GM21390 (cell line): ENCODE measurements at regions not wholly inside any gene's neighbourhood (a gene's known extent, or its start where the extent isn't known, plus 50 kb on each side); places are given as distances from the start of the nearest gene placed in this dataset.
"Not testable (repeated sequence)": the region's sequence is repeated elsewhere in the genome, so short reads cannot be mapped to it uniquely, and the experiment has no call there.

Source experiments
- ATAC-seq: cut with Tn5 transposase; IDR thresholded peaks from one replicate; pipeline ENCODE4 v1.9.1; 2021; ENCODE audit not compliant: unreplicated experiment

GRCh38 chr4:104330125-104330905, 164.4 kb downstream of the CXXC4 start:
- ATAC-seq: no peak

- ATAC-seq: not testable (repeated sequence)
Measured at GRCh38 chr4:104326991-104327694, 167.6 kb downstream of the CXXC4 start.

DNA sequence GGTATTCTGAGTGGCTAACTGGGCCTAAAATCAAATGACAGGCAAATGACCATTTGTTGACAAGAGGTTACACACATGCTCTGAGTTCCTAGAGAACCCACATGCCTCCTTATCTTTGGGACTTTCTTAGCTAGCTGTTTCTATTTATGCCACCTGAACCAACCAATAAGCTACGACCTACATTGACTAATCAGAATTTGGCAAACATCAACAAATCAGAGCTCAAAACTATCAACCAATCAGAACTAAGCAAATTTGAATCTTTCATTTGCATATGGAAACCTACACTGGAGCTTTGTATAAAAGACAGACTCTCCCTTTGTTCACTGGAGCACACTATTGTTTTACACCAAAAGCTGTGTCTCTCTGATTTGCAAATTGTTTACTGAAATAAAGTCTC, 192.0 kb downstream of the CXXC4 start:
- ATAC-seq: no peak

GRCh38 chr4:104294811-104295210, 199.9 kb downstream of the CXXC4 start:
- ATAC-seq: no peak

DNA sequence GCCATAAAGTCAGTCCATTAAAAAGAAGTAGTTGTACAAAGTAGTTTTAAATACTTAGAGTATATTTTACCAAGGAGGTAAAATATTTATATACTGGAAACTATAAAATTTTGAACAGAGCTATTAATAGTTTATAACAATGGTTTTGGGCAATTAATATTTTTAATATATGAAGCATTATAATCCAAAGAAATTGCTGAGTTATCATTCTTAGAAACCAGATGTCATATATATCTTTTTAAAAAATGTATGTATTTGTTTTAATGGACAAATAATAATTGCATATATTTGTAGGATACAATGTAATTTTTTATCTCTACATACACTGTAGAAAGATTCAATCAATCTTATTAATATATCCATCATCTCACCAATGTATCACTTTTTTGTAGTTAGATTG, 207.8 kb downstream of the CXXC4 start:
- no peak for ATAC-seq

DNA sequence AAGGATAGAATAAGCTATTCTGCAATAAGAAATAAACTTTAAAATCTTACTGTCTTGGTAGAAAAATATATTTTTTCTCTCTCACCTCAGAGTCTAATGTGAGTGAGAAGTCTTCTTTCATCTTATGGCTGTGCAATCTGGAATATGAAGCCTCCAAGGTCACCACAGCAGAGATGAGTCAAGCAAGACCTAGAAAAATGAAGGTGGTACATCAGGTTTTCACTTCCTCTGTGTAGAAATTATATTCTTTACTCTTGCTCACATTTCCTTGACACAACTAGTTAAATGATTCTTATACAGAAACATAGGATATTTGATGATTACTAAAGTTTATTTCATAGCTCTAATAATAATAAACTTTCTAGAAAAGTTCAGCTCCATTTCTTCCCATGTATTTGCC, 211.4 kb downstream of the CXXC4 start:
- ATAC-seq: no peak

DNA sequence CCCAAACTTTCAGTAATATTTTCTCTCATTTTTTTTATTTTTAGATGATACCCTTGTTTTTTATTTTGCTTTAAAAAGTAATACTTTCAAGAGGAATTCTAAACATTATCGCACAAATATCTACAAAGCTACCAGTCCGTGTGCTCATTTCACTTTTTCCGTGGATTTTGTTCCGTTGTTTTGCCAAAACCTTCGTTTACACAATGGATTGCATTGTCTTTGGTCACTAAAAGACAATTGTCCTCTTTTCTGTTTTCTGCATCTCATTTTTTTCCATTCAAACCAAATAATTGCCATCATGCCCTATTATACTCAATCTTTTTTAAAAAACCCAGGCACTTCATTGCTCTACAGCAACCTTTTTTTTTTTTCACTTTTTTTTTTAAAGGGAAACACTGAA, 214.9 kb downstream of the CXXC4 start:
- ATAC-seq: no peak

DNA sequence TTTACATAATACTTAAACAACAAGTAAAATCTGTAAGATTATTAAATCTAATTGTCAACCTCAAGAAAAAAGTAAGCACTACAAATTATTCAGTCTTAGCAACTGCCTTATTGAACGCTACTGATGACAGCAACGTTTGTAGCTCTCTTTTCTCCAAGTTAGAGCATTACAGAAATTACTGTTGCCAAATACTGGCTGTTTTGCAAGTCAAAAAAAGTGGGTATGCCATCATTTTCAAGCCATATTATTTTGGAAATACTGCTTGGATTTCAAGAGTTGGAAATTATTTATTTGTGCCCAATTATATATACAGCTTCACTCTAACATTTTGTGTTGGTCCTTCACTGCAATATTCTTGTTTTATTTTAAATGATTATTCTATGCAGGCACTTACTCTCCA, 221.7 kb downstream of the CXXC4 start:
- no peak for ATAC-seq

GRCh38 chr4:104269603-104270002, 225.1 kb downstream of the CXXC4 start:
- ATAC-seq: not testable (repeated sequence)

- ATAC-seq: no peak
Measured at GRCh38 chr4:104263100-104263499, 231.6 kb downstream of the CXXC4 start.

- ATAC-seq: no peak
Measured at GRCh38 chr4:104262678-104263077, 232.0 kb downstream of the CXXC4 start.

GRCh38 chr4:104248726-104249125, 246.0 kb downstream of the CXXC4 start:
- ATAC-seq: no peak

DNA sequence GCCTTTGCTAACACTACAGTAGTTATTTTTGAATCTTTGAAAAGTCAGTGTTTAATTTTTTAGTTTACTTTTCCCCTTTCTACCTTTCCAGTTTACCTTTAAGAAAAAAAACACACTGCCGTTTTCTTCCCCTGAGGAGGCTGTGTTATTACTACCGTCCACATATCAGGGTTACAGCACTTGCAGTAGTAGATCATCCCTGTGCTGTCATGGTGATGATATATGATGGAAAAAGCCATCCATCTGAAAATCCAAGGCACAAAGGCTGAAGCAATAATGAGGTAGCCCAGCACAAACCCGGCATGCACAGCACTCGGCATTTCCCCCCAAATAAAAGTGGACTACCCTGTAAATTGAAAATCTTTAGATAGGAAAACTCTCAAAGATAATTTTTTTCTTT, 258.7 kb downstream of the CXXC4 start:
- no peak for ATAC-seq

DNA sequence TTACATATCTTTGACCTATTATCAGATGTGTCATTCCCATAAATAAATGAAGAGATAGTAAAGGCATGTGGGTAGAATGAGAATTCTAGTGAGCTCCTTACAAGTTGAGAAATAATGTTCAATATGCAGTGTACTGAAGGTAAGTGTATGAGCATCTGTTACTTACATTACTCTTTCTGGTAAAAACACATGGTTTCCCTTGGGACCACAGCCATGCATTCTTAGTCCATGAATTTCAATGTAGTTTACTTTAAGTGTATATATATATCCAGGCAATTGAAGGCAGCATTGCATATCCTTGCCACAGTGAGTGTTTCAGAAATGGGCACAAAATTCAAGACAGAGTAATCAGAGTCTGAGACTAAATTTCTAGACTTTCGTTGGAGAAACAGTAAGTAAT, 277.2 kb downstream of the CXXC4 start:
- no peak for ATAC-seq

- ATAC-seq: no peak
Measured at GRCh38 chr4:104211657-104212056, 283.0 kb downstream of the CXXC4 start.

GRCh38 chr4:104210420-104210819, 284.3 kb downstream of the CXXC4 start:
- ATAC-seq: no peak

GRCh38 chr4:104206784-104207183, 287.9 kb downstream of the CXXC4 start:
- ATAC-seq: no peak

DNA sequence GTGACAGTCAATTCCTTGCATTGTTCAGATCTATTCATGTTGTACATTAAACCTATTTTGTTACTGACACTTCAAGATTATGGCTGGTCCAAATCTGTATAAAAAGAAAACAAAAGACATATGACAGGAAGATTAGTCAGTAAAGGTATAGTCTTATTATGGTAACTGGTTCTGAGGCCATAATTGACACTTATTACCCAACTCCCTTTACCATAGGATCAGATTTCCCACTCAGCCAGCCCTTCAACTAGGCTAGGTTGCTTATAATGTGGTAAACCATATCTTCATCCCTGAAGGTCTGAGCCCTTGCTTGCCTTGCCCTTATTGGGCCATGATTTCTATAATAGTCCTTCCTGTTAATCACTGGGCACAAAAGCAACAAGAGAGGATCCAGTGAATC, 289.6 kb downstream of the CXXC4 start:
- no peak for ATAC-seq

DNA sequence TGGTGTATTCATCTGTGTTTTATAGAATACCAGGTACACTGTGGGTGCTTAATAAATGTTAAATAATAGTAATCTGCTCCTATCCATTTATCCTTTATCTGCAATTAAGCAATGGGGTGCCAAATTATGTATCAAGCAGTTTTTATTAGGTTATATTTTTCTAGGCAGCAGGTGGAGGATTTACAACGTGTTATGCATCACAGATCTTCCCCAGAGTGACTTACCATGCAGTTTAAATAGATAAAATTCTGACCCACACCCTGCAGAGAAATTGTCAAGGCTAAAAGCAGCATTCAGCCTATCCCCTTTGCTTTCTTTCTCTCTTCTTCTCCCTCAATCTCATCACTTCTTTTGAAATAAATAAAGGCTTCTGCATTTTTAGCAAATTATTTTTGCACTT, 306.4 kb downstream of the CXXC4 start:
- ATAC-seq: no peak

DNA sequence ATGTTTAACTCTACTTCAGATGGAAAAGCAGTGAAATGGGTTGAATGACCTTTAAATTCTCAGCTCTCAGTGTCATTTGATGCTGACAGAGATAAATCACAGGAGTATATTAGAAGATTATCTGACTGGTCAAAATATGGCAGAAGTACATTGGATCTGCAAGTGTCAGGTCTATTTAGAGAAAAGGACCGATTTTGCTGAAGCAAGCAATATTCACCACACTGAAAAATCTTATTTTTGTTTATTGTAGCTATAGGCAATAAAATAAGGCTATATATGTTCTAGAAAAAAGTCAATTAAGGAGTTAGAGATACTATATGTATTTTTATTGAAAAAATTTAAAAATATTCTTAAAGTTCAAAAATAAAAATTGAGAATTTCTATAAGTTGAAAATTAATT, 325.3 kb downstream of the CXXC4 start:
- ATAC-seq: no peak

DNA sequence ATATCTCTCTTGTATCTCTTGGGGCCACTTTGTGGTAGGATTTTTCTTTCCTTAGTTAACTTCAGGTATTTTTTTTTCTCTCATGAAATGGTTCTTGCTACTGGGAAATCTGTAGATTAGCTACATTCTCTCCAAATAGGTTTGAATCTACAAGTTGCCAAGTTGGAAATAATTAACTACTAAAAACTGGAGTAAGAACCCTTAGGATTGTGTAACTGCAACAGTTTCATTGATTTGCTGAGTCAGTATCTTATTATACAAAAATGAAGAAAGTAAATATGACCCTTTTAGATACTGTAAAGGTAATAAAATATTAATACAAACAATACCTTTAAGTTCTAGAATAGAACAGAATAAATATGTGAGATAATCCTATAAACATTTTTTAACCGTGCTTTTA, 327.9 kb downstream of the CXXC4 start:
- ATAC-seq: no peak

DNA sequence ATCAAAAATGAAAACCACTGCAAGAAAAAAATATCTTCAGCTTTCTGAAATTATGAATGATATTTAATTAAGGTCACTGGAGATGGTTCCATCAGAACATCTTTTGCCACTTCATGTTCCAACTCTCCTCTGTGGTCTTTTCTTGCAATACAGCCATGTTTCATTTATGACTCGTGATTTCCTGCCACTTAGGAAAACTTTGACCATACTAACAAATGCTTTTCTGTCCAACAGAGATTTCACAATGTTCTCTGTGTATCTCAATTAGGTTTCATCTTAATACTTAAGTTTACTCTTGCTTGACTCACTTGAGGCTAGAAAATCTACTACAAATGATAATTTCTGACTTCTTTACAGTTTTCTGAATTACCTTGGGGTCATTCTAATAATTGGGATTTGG, 330.9 kb downstream of the CXXC4 start:
- no peak for ATAC-seq

GRCh38 chr4:104146048-104146447, 348.6 kb downstream of the CXXC4 start:
- no peak for ATAC-seq
